ENCODE measurements at regions not wholly inside any gene's neighbourhood (a gene's known extent, or its start where the extent isn't known, plus 50 kb on each side); places are given as distances from the start of the nearest gene placed in this dataset.

DNA sequence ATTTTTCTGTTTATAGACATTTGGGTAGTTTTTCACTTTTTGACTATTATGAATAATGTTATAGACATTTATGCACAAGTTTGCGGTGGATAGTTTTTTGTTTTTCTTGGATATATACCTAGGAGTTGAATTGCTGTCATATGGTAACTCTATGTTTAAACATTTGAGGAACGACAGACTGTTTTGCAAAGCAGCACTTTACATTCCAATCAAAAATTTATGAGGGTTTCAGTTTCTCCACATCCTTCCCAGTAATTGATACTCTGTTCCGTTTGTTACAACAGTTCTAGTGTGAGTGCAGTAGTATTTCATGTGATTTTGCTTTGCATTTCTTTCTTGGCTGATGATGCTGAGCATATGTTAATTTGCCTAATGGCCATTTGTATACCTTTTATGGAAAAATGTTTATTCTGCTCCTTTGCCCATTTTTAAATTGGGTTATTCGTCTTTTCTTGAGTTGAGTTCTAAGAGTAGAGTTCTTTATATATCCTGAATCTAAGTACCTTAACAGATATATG, 617.3 kb upstream of the LRATD1 start:
- Histone ChIP-seq H3K79me2 (ENCODE audit: control insufficient read depth, insufficient read depth, low read length) (no peaks in the 10 kb centered on the region), H3K4me1 (ENCODE audit: control insufficient read depth, extremely low read depth, insufficient read depth, low read length) (no peaks in the 10 kb centered on the region), H3K27me3 (ENCODE audit: control insufficient read depth in 2 of 2, insufficient read depth in 2 of 2, low read length in 2 of 2) (no peaks in the 10 kb centered on the region), H2AFZ (ENCODE audit: low read depth, low read length) (no peak overlapping the region), H3K9me1 (replicated peaks; ENCODE audit: control insufficient read depth, extremely low read depth, insufficient read depth, low read length) (no peaks in the 10 kb centered on the region), H3K4me3 (replicated peaks in 1 of 3; ENCODE audit: insufficient read depth in 1 of 3, low read depth in 1 of 3, low read length in 3 of 3) (no peak overlapping the region), H3K4me2 (ENCODE audit: insufficient read depth, low read length) (no peak overlapping the region), H3K9me3 (replicated peaks; ENCODE audit: control insufficient read depth, insufficient read depth, low read length) (peaks cover 3% of the 10 kb centered on the region), H3K27ac (ENCODE audit: insufficient read depth, low read depth, low read length) (no peak overlapping the region), H4K20me1 (replicated peaks; ENCODE audit: control insufficient read depth, extremely low read depth, insufficient read depth, low read length) (no peaks in the 10 kb centered on the region), H3K9ac (replicated peaks; ENCODE audit: extremely low read depth, insufficient read depth, low read length) (no peak overlapping the region), H3K36me3 (ENCODE audit: control insufficient read depth in 2 of 2, extremely low read depth in 1 of 2, insufficient read depth in 2 of 2, low read length in 2 of 2) (no peaks in the 10 kb centered on the region)
- intact Hi-C loops (cut with micrococcal nuclease) (no loop called here), dilution Hi-C loops (cut with MboI; ENCODE audit: extremely low pct_ligation_motif_present, low sequenced_read_pairs) (no loop called here)
- BruUV-seq (replicated peaks) = no TSS peak
- DNase-seq (ENCODE audit: low read depth, low spot score) (no peak), FAIRE-seq (no peak)
- ChIA-PET CTCF (no interaction called here), POLR2A (no interaction called here)
- TF ChIP-seq, protein P1, sequence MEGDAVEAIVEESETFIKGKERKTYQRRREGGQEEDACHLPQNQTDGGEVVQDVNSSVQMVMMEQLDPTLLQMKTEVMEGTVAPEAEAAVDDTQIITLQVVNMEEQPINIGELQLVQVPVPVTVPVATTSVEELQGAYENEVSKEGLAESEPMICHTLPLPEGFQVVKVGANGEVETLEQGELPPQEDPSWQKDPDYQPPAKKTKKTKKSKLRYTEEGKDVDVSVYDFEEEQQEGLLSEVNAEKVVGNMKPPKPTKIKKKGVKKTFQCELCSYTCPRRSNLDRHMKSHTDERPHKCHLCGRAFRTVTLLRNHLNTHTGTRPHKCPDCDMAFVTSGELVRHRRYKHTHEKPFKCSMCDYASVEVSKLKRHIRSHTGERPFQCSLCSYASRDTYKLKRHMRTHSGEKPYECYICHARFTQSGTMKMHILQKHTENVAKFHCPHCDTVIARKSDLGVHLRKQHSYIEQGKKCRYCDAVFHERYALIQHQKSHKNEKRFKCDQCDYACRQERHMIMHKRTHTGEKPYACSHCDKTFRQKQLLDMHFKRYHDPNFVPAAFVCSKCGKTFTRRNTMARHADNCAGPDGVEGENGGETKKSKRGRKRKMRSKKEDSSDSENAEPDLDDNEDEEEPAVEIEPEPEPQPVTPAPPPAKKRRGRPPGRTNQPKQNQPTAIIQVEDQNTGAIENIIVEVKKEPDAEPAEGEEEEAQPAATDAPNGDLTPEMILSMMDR (IDR thresholded peaks at IDR 0.05; ENCODE audit: extremely low read depth in 1 of 2, insufficient read depth in 1 of 2, low read depth in 1 of 2, low read length in 2 of 2) = no peak
- TF ChIP-seq FOS (IDR thresholded peaks at IDR 0.05; ENCODE audit: borderline replicate concordance, insufficient read depth, low read length) (no peak), JUN (IDR thresholded peaks at IDR 0.05; ENCODE audit: borderline replicate concordance, insufficient read depth, insufficient read length, low read depth) (no peak), GATA2 (IDR thresholded peaks at IDR 0.05; ENCODE audit: insufficient read depth, insufficient read length, low read depth, low read length) (no peak), POLR2AphosphoS5 (IDR thresholded peaks at IDR 0.05; ENCODE audit: insufficient read depth, low read depth, low read length) (no peak), POLR2A (IDR thresholded peaks at IDR 0.05; ENCODE audit: low read depth, low read length) (no peak), MAX (IDR thresholded peaks at IDR 0.05; ENCODE audit: insufficient read depth, insufficient read length) (no peak), EZH2 (IDR thresholded peaks at IDR 0.05; ENCODE audit: borderline replicate concordance, low read depth, low read length, severe bottlenecking) (no peak), MYC (IDR thresholded peaks at IDR 0.05; ENCODE audit: low read depth, low read length) (no peak)

All from endothelial cell of umbilical vein (primary cell).